Tibial nerve (tissue), 4 donors: ENCODE measurements at regions not wholly inside any gene's neighbourhood (a gene's known extent, or its start where the extent isn't known, plus 50 kb on each side); places are given as distances from the start of the nearest gene placed in this dataset.

Source experiments
- CTCF ChIP-seq, 5 experiments: fragments of 200-600 bp in 3 of 5; fragments of 450-650 bp in 2 of 5; sonication (generic) in 3 of 5; IDR thresholded peaks; one replicate each; pipeline ENCODE4 v1.5.1; 2016 to 2019; ENCODE audit warnings: antibody characterized with exemption in 5 of 5, mild to moderate bottlenecking in 3 of 5, moderate library complexity in 2 of 5
- EP300 ChIP-seq, 2 donors: sonication (generic); formaldehyde crosslinking; IDR thresholded peaks; one replicate each; pipeline ENCODE4 v1.6.1; 2017; ENCODE audit warnings: antibody characterized with exemption in 2 of 2, mild to moderate bottlenecking in 1 of 2

GRCh38 chr17:72563952-72564351 is 443.1 kb downstream of the SOX9 start:
- TF ChIP-seq CTCF (IDR thresholded peaks at IDR 0.05) (no peak), EP300 (IDR thresholded peaks at IDR 0.05) (no peak)
